Type B pancreatic cell (in vitro differentiated cells): ENCODE measurements at regions not wholly inside any gene's neighbourhood (a gene's known extent, or its start where the extent isn't known, plus 50 kb on each side); places are given as distances from the start of the nearest gene placed in this dataset.

ENCODE experiments used
- DNase-seq: peaks from one replicate; pipeline ENCODE4 v3.0.0; 2021; ENCODE audit warnings: mixed read lengths; ENCODE audit not compliant: unreplicated experiment; ENCODE audit errors: extremely low spot score
- H3K27ac Mint-ChIP-seq: 2 replicates; pipeline ENCODE4 v1.8.0; 2021; ENCODE audit warnings: mild to moderate bottlenecking, mixed read lengths
- H3K27me3 Mint-ChIP-seq: 2 replicates; pipeline ENCODE4 v1.8.0; 2021; ENCODE audit warnings: mixed read lengths
- H3K36me3 Mint-ChIP-seq: 2 replicates; pipeline ENCODE4 v1.8.0; 2021; ENCODE audit warnings: mixed read lengths
- H3K4me1 Mint-ChIP-seq: one replicate; pipeline ENCODE4 v1.8.0; 2021; ENCODE audit warnings: mixed read lengths; ENCODE audit not compliant: unreplicated experiment
- H3K4me3 Mint-ChIP-seq: 2 replicates; pipeline ENCODE4 v1.8.0; 2021; ENCODE audit warnings: mild to moderate bottlenecking, mixed read lengths
- H3K9me3 Mint-ChIP-seq: 2 replicates; pipeline ENCODE4 v1.8.0; 2021; ENCODE audit warnings: mixed read lengths
- TF ChIP-seq, protein P1 (sequence below): fragments of 200-600 bp; sonication (generic); conservative IDR thresholded peaks from 2 replicates; pipeline ENCODE4 v1.5.0; 2021; ENCODE audit warnings: antibody characterized with exemption, mild to moderate bottlenecking

DNA sequence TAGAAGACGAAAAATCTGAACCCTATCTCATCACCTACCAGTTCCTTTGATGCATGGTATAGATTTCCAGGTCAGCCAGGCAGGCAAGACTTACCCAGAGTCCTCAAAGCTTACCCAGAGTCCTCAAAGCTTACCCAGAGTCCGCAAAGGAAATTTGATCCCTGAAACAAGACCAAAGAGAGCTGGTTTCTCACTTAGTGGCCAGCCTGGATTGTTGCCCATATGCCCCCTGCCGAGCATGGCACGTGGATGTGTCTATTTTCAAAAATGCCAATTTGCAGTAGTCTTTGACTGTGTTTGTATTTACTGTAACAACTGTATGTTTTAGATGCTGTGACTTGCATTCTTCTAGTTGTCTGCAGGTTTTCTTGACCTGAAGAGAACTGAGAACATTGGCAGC lies 120.2 kb upstream of the STARD3NL start:
- Mint-ChIP-seq H3K27me3 (peaks cover 3% of the 10 kb centered on the region), H3K9me3 (no peaks in the 10 kb centered on the region), H3K4me1 (no peaks in the 10 kb centered on the region), H3K36me3 (no peaks in the 10 kb centered on the region), H3K27ac (no peak overlapping the region), H3K4me3 (no peak overlapping the region)
- no peak for DNase-seq
- TF ChIP-seq, protein P1, sequence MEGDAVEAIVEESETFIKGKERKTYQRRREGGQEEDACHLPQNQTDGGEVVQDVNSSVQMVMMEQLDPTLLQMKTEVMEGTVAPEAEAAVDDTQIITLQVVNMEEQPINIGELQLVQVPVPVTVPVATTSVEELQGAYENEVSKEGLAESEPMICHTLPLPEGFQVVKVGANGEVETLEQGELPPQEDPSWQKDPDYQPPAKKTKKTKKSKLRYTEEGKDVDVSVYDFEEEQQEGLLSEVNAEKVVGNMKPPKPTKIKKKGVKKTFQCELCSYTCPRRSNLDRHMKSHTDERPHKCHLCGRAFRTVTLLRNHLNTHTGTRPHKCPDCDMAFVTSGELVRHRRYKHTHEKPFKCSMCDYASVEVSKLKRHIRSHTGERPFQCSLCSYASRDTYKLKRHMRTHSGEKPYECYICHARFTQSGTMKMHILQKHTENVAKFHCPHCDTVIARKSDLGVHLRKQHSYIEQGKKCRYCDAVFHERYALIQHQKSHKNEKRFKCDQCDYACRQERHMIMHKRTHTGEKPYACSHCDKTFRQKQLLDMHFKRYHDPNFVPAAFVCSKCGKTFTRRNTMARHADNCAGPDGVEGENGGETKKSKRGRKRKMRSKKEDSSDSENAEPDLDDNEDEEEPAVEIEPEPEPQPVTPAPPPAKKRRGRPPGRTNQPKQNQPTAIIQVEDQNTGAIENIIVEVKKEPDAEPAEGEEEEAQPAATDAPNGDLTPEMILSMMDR = no peak

DNA sequence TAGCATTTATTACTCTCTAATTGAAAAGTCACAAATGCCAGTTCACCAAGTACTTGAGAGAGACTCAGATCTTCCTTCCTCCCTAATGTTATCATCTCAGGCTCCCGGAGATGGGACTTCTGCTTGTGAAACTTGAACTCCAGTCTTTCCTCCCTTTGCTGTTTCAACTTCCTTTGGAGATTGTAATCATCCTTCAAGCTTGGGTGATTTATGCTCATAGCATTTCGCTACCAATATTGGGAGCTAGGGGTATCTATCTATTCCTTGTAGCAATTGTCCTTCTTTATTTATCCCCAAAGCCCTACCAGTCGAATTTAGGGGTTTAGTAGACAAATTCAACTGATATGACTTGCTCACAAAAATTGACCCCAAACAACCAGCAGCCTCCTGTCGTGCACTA lies 117.9 kb upstream of the STARD3NL start:
- Mint-ChIP-seq H3K27me3 (peaks cover 3% of the 10 kb centered on the region), H3K27ac (no peak overlapping the region), H3K9me3 (peaks cover 6% of the 10 kb centered on the region), H3K36me3 (no peaks in the 10 kb centered on the region), H3K4me1 (no peaks in the 10 kb centered on the region), H3K4me3 (no peak overlapping the region)
- DNase-seq = no peak
- TF ChIP-seq, protein P1 = no peak

DNA sequence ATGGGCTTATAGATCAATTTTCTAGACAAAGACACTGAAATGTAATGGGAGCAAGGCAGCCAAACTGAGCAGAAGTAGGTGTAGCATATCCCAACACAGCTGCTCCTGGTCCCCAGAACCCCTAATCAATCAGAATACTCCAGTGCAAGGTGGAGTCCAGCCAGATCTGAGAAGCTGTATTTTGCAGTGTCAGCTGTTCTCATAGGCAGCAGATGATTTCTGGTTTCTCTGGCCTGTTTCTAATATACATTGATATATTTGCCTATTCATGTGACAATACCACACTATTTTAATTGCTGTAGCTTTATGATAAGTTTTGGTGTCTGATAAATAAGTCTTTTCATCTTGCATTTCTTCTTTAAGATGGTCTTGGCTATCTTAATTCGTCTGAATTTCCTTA lies 117.4 kb upstream of the STARD3NL start:
- DNase-seq = no peak
- Mint-ChIP-seq H3K9me3 (peaks cover 6% of the 10 kb centered on the region), H3K27ac (no peak overlapping the region), H3K36me3 (no peaks in the 10 kb centered on the region), H3K4me3 (no peak overlapping the region), H3K27me3 (peaks cover 3% of the 10 kb centered on the region), H3K4me1 (no peaks in the 10 kb centered on the region)
- TF ChIP-seq, protein P1 = no peak

DNA sequence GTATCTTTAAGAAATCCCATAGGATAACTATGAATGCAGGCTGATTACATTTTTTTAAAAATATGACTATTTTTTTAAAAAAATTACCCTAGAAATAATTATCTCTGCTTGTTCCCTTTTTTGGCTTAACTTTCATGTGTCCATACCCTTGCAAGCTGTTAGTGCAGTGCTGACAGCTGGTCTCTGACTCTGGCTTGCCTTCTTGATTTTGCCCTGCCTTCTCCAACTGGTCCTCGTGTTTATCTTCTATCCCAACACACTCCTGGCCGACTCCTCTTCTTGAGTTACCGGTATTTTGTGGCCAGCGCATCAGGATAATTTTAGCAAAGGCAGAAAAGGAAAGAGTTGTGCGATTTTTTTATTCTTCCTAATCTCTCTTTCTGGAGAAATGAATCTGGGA lies 111.7 kb upstream of the STARD3NL start:
- Mint-ChIP-seq H3K27ac (no peak overlapping the region), H3K27me3 (no peaks in the 10 kb centered on the region), H3K4me3 (no peak overlapping the region), H3K36me3 (no peaks in the 10 kb centered on the region), H3K4me1 (no peaks in the 10 kb centered on the region), H3K9me3 (peaks cover 6% of the 10 kb centered on the region)
- TF ChIP-seq, protein P1 = no peak
- no peak for DNase-seq

DNA sequence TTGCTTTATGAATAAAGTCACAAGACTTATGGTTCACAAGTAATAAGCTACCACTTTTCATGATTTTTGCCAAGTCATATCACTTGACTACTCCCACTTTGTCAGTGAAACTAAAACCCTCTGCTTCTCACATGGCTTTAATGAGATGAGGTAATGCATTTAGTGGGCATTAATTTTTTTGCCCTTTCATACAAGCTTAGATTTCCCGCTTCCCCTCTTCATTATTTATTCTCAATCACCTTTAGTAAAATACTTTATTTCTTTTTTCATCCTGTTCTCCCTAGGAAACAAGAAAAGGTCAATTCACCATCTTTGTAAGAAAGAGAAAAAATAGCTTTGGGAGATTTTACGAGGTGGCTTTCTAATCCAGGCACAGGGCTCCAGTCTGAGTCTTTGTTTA lies 109.6 kb upstream of the STARD3NL start:
- no peak for DNase-seq
- no peaks in the 10 kb centered on the region for H3K36me3 Mint-ChIP-seq
- peaks cover 4% of the 10 kb centered on the region for H3K9me3 Mint-ChIP-seq
- no peaks in the 10 kb centered on the region for H3K27me3 Mint-ChIP-seq
- TF ChIP-seq, protein P1 = no peak
- H3K4me1 Mint-ChIP-seq = no peaks in the 10 kb centered on the region
- H3K4me3 Mint-ChIP-seq = no peak overlapping the region
- no peak overlapping the region for H3K27ac Mint-ChIP-seq

DNA sequence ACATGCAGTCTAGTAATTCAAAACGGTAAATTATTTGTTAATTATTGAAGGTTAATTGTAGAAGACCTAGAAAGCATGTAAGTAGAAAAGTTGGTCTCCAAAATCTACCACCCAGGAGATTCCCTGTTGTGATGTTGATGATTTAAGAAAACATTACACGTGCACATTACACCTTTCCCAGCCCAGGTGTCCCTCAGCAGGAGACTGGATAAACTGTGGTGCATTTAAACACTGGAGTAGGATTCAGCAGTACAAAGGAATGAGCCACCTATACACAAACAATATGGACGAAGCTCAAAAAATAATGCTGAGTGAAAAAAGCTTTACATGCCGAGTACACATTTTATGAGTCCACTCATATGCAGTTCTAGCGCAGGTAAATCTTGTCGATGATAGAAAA lies 109.0 kb upstream of the STARD3NL start:
- no peaks in the 10 kb centered on the region for H3K9me3 Mint-ChIP-seq
- H3K4me1 Mint-ChIP-seq = no peaks in the 10 kb centered on the region
- no peak overlapping the region for H3K27ac Mint-ChIP-seq
- no peak for DNase-seq
- TF ChIP-seq, protein P1 = no peak
- no peaks in the 10 kb centered on the region for H3K27me3 Mint-ChIP-seq
- H3K4me3 Mint-ChIP-seq = no peak overlapping the region
- H3K36me3 Mint-ChIP-seq = no peaks in the 10 kb centered on the region
